Endothelial cell of umbilical vein (primary cell): ENCODE measurements at regions not wholly inside any gene's neighbourhood (a gene's known extent, or its start where the extent isn't known, plus 50 kb on each side); places are given as distances from the start of the nearest gene placed in this dataset.

Experiments used
- BruUV-seq: library from RNA; stranded (reverse); fragments of 400-500 nt; replicated peaks from 2 replicates; lab custom pipeline; 2021; lab: Mats Ljungman, UMichigan
- CTCF ChIA-PET: fragments of 300-600, 350-600 bp; sonication (Branson Sonifier 250); formaldehyde crosslinking; loops from one replicate; lab custom pipeline; 2021; ENCODE audit warnings: antibody characterized with exemption, inconsistent platforms; lab: Charles Lee
- POLR2A ChIA-PET: fragments of 300-600, 350-600 bp; sonication (Branson Sonifier 250); formaldehyde crosslinking; loops from one replicate; lab custom pipeline; 2021; ENCODE audit warnings: antibody characterized with exemption, inconsistent platforms; lab: Charles Lee
- DNase-seq: peaks from one replicate; pipeline ENCODE4 v3.0.0-alpha.2; 2011; ENCODE audit warnings: low read depth, low spot score
- FAIRE-seq: peaks from 2 replicates; lab custom pipeline; 2011; peaks lifted over from hg19 to GRCh38; lab: Jason Lieb, UNC
- H2AFZ ChIP-seq: 2 replicates; pipeline ENCODE4 v1.6.0; 2012; ENCODE audit warnings: low read depth, low read length, control low read depth, inconsistent platforms
- H3K27ac ChIP-seq: 2 replicates; pipeline ENCODE4 v1.5.1; 2011; ENCODE audit warnings: low read depth, mild to moderate bottlenecking, control low read depth, low read length, moderate library complexity; ENCODE audit not compliant: insufficient read depth
- H3K27me3 ChIP-seq, 2 experiments: 2 replicates each; pipeline versions ENCODE4 v1.6.0 to v1.6.1; 2011; ENCODE audit warnings: low read length in 2 of 2, mixed read lengths in 1 of 2; ENCODE audit not compliant: control insufficient read depth in 2 of 2, insufficient read depth in 2 of 2
- H3K36me3 ChIP-seq, 2 experiments: 2 replicates in 1 of 2; 3 replicates in 1 of 2; pipeline ENCODE4 v1.5.1; 2011; ENCODE audit warnings: low read length in 2 of 2, mild to moderate bottlenecking in 1 of 2, moderate library complexity in 1 of 2; ENCODE audit not compliant: control insufficient read depth in 2 of 2, insufficient read depth in 2 of 2; ENCODE audit errors: extremely low read depth in 1 of 2
- H3K4me1 ChIP-seq: 3 replicates; pipeline ENCODE4 v1.5.1; 2011; ENCODE audit warnings: mild to moderate bottlenecking, low read length; ENCODE audit not compliant: control insufficient read depth, insufficient read depth; ENCODE audit errors: extremely low read depth
- H3K4me2 ChIP-seq: 2 replicates; pipeline ENCODE4 v1.6.1; 2011; ENCODE audit warnings: low read length, control low read depth, mixed read lengths; ENCODE audit not compliant: insufficient read depth
- H3K4me3 ChIP-seq, 3 experiments: fragments of 200-600 bp in 1 of 3; sonication (generic), shearing (Covaris generic) in 1 of 3; replicated peaks in 1 of 3; 2 replicates each; pipeline ENCODE4 v1.5.1; 2011 to 2016; ENCODE audit warnings: control low read depth in 3 of 3, low read length in 3 of 3, mild to moderate bottlenecking in 2 of 3, inconsistent platforms in 1 of 3, low read depth in 1 of 3, moderate library complexity in 1 of 3; ENCODE audit not compliant: insufficient read depth in 1 of 3
- H3K79me2 ChIP-seq: 2 replicates; pipeline ENCODE4 v1.6.0; 2012; ENCODE audit warnings: low read length, inconsistent platforms; ENCODE audit not compliant: control insufficient read depth, insufficient read depth
- H3K9ac ChIP-seq: replicated peaks from 2 replicates; pipeline ENCODE3; 2011; ENCODE audit warnings: low read length, control low read depth; ENCODE audit not compliant: insufficient read depth; ENCODE audit errors: extremely low read depth
- H3K9me1 ChIP-seq: replicated peaks from 3 replicates; pipeline ENCODE4 v1.6.0; 2011; ENCODE audit warnings: mild to moderate bottlenecking, low read length; ENCODE audit not compliant: control insufficient read depth, insufficient read depth; ENCODE audit errors: extremely low read depth
- H3K9me3 ChIP-seq: replicated peaks from 2 replicates; pipeline ENCODE4 v1.5.1; 2012; ENCODE audit warnings: low read length, inconsistent platforms; ENCODE audit not compliant: control insufficient read depth, insufficient read depth
- H4K20me1 ChIP-seq: replicated peaks from 2 replicates; pipeline ENCODE3; 2011; ENCODE audit warnings: mild to moderate bottlenecking, low read length; ENCODE audit not compliant: control insufficient read depth, insufficient read depth; ENCODE audit errors: extremely low read depth
- EZH2 ChIP-seq: IDR thresholded peaks from 2 replicates; pipeline ENCODE4 v1.6.1; 2012; ENCODE audit warnings: borderline replicate concordance, low read depth, mild to moderate bottlenecking, moderate library complexity, low read length, inconsistent platforms; ENCODE audit not compliant: severe bottlenecking
- FOS ChIP-seq: IDR thresholded peaks from 2 replicates; pipeline ENCODE4 v1.6.1; 2011; ENCODE audit warnings: mild to moderate bottlenecking, low read length, moderate library complexity, borderline replicate concordance; ENCODE audit not compliant: insufficient read depth
- GATA2 ChIP-seq: IDR thresholded peaks from 2 replicates; pipeline ENCODE4 v1.7.0; 2011; ENCODE audit warnings: low read depth, mild to moderate bottlenecking, moderate library complexity, mixed read lengths, low read length; ENCODE audit not compliant: insufficient read length, insufficient read depth
- JUN ChIP-seq: IDR thresholded peaks from 2 replicates; pipeline ENCODE4 v1.6.1; 2011; ENCODE audit warnings: borderline replicate concordance, low read depth; ENCODE audit not compliant: insufficient read length, insufficient read depth
- POLR2AphosphoS5 ChIP-seq: IDR thresholded peaks from 2 replicates; pipeline ENCODE4 v1.6.1; 2012; ENCODE audit warnings: low read depth, mild to moderate bottlenecking, control low read depth, low read length, moderate library complexity; ENCODE audit not compliant: insufficient read depth
- dilution Hi-C: fragments of 300-500 bp; cut with MboI; formaldehyde crosslinking; loops from one replicate; pipeline ENCODE4 v1.15.0; 2019; ENCODE audit warnings: low sequenced_read_pairs; ENCODE audit not compliant: extremely low pct_ligation_motif_present
- intact Hi-C: fragments of 100-400 bp; cut with micrococcal nuclease; formaldehyde crosslinking; loops from one replicate; pipeline ENCODE4 v1.10.0; 2022
- TF ChIP-seq, protein P1 (sequence below), 2 donors: IDR thresholded peaks; 1 replicate in 1 of 2; 2 replicates in 1 of 2; pipeline ENCODE4 v1.5.1; 2011; ENCODE audit warnings: low read length in 2 of 2, mild to moderate bottlenecking in 2 of 2, moderate library complexity in 2 of 2, control low read depth in 1 of 2, inconsistent platforms in 1 of 2, low read depth in 1 of 2; ENCODE audit not compliant: insufficient read depth in 1 of 2; ENCODE audit errors: extremely low read depth in 1 of 2
- TF ChIP-seq, protein P2 (sequence below): IDR thresholded peaks from 2 replicates; pipeline ENCODE4 v1.6.1; 2011; ENCODE audit not compliant: insufficient read depth, insufficient read length

DNA sequence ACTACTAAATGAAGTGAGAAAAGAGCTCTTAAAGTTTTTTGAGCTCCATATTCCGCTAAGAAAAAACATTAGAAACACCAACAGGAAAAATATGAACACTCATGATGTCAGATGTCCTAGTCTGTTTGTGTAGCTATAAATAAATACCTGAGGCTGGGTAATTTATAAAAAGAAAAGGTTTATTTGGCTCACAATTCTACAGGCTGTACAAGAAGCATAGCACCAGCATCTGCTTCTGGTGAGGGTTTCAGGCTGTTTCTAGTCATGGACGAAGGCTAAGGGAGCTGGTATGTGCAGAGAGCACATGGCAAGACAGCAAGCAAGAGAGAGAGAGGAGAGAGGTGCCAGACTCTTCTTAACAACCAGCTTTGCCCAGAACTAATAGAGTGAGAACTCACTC, 186.2 kb downstream of the PLK2 start:
- Histone ChIP-seq H3K79me2 (no peaks in the 10 kb centered on the region), H4K20me1 (no peaks in the 10 kb centered on the region), H2AFZ (peak overlapping the region; percentile 71), H3K9me3 (no peaks in the 10 kb centered on the region), H3K4me1 (peaks cover 12% of the 10 kb centered on the region), H3K4me3 (no peak overlapping the region), H3K27me3 (no peaks in the 10 kb centered on the region), H3K27ac (peak overlapping the region; percentile 42), H3K4me2 (no peak overlapping the region), H3K36me3 (no peaks in the 10 kb centered on the region), H3K9ac (no peak overlapping the region), H3K9me1 (no peaks in the 10 kb centered on the region)
- dilution Hi-C loops: no loop called here
- ChIA-PET POLR2A (interaction anchor here (0.7 to 1.5 kb wide), 6 partner anchors 14 to 494 kb away, joined by 3 to 6 read pairs (median 4); no protein-coding TSS in a partner anchor), CTCF (interaction anchor here (0.7 to 2.9 kb wide), 13 partner anchors 10 to 976 kb away, joined by 3 to 18 read pairs (median 7); no protein-coding TSS in a partner anchor)
- no peak for DNase-seq
- BruUV-seq: no TSS peak
- intact Hi-C loops: loop anchor here (1.0 to 2.0 kb wide), 3 partner anchors 28 to 185 kb away; no protein-coding TSS in a partner anchor
- FAIRE-seq: no peak
- TF ChIP-seq, protein P1, sequence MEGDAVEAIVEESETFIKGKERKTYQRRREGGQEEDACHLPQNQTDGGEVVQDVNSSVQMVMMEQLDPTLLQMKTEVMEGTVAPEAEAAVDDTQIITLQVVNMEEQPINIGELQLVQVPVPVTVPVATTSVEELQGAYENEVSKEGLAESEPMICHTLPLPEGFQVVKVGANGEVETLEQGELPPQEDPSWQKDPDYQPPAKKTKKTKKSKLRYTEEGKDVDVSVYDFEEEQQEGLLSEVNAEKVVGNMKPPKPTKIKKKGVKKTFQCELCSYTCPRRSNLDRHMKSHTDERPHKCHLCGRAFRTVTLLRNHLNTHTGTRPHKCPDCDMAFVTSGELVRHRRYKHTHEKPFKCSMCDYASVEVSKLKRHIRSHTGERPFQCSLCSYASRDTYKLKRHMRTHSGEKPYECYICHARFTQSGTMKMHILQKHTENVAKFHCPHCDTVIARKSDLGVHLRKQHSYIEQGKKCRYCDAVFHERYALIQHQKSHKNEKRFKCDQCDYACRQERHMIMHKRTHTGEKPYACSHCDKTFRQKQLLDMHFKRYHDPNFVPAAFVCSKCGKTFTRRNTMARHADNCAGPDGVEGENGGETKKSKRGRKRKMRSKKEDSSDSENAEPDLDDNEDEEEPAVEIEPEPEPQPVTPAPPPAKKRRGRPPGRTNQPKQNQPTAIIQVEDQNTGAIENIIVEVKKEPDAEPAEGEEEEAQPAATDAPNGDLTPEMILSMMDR (IDR thresholded peaks at IDR 0.05; ENCODE audit: extremely low read depth in 1 of 2, insufficient read depth in 1 of 2, low read depth in 1 of 2, low read length in 2 of 2): no peak
- TF ChIP-seq POLR2AphosphoS5: no peak
- no peak for TF ChIP-seq GATA2
- TF ChIP-seq, protein P2, sequence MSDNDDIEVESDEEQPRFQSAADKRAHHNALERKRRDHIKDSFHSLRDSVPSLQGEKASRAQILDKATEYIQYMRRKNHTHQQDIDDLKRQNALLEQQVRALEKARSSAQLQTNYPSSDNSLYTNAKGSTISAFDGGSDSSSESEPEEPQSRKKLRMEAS: no peak
- TF ChIP-seq JUN: no peak
- no peak for TF ChIP-seq EZH2
- no peak for TF ChIP-seq FOS
